HG03196 (cell line): ENCODE measurements at regions not wholly inside any gene's neighbourhood (a gene's known extent, or its start where the extent isn't known, plus 50 kb on each side); places are given as distances from the start of the nearest gene placed in this dataset.
"Not testable (repeated sequence)": the region's sequence is repeated elsewhere in the genome, so short reads cannot be mapped to it uniquely, and the experiment has no call there.

Source experiments
- ATAC-seq: cut with Tn5 transposase; IDR thresholded peaks from one replicate; pipeline ENCODE4 v1.9.1; 2021; ENCODE audit not compliant: unreplicated experiment

GRCh38 chr11:121358760-121359159 lies 66.2 kb downstream of the SC5D start:
- no peak for ATAC-seq

- ATAC-seq, result no peak
Observed at GRCh38 chr11:121359591-121359990, 67.0 kb downstream of the SC5D start.

- not testable (repeated sequence) for ATAC-seq
Observed at GRCh38 chr11:121362955-121363354, 70.4 kb downstream of the SC5D start.

DNA sequence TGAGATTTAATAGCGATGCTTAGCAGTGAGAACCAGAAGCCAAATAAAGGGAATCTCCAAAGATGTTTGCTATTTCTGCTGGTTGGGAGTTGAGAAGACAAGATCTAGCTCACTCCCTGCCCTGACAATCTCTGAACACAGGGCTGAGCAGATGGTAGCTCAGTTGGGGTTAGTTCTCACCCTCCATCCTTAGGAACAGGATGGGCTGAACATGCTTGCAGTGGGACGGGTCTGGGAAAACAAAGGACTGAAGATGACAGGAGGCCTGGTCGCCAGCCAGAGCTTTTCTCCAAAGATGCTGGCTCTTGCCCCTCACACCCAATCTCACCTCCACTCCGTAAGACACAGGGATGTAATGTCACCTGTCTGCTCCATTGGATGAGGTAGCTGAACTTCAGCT lies 72.7 kb downstream of the SC5D start:
- no peak for ATAC-seq

DNA sequence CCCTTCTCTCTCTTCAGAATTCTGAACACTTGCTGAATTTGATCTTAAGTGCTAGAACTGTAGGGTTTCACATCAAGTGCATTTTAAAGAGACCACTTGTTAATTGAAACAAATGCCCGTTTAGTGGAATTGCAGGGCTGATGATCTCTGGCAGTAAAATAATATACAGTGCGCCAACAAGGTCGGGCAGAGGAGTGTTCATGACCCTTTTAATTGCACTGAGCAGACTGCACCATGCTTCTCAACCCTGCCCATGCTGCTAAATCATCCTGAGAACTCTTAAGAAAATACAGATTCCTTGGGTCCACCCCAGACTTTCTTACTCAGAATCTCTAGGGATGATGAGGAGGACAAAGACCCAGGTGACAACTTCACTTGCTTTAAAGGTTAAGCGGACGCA lies 73.5 kb downstream of the SC5D start:
- no peak for ATAC-seq

- ATAC-seq, result peak; percentile 90
Observed at GRCh38 chr11:121367001-121367843, 74.7 kb downstream of the SC5D start.

DNA sequence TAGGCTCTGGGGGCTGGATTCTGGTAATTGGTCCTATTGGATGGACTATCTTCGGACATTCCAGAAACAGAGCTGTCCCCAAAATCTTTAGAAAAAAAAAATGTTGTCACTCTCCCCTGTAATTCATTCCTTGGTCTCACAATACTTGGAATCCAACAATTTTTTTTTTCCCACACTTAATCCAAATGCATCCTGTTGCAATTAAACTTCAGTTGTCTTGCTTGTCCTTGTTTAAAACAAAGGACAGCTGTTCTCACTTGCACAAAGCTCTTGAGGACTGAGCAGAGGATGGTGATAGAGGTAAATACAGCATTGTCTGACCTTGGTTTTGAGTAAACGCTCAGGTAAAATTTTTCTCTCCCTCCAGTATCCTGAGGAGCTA lies 75.3 kb downstream of the SC5D start:
- ATAC-seq, result no peak

DNA sequence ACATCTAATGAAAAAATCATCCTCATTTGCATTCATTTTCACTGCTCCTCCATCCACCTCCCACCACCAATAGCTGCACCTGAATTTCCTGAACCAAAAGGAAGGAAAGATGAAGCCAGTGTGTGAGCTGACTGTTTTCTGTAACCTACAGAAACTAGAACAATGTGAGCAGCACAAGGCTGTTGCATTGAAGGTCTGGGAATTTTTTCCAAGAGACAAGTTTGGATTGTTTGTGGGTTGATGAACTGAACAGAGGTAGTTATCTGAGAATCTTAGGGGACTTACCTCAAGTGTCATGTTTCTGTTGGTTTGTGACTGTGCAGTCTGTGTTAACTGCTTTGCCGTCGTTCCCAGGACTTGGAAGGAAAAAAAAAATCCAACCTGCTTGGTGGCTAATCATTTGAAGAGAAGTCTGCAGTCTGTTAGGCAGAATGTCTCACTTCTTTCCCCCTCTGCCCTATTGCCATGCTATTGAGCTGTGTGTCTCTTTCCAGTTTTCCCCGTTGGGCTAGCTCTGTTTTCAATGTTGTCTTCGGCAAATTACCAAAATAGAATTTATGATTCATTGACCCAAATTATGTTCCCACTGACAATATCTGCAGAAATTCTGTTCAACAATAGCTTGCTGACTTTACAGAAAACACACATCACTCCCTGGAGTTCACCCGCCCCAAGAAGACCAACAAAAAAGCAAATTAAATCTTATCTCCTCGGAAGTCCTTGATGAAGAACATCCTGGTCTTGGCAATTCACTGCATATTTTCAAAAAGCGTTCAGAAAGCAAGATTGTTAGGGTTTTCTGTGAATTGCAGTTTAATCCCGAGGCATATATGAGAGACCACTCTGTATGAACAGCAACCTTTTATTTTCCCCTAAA lies 76.0 kb downstream of the SC5D start:
- ATAC-seq, result no peak

GRCh38 chr11:121369366-121369765 lies 76.8 kb downstream of the SC5D start:
- ATAC-seq, result no peak

DNA sequence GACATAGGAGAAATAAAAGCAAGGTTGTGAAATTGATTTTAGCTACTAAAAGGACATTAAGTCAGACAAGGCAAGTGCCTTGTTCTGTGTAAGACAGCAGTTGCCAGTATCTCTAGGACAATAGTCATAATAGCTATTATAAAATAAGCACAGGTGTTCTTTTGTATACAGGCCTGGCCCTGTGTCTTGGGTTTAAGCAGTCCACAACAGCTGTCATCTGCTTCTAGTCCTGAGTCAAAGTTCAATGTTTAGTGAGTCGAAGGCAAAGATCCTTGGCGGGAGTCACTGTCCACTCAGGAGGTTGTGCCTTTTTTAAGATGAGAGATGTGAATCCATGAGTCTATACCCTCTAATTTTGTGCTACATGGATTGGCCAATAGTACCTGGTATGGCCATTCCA lies 79.5 kb downstream of the SC5D start:
- ATAC-seq, result no peak

GRCh38 chr11:121372671-121373429 lies 79.3 kb upstream of the SORL1 start:
- ATAC-seq, result peak; percentile 75

GRCh38 chr11:121374286-121374985 lies 77.7 kb upstream of the SORL1 start:
- no peak for ATAC-seq

GRCh38 chr11:121376130-121376529 lies 76.0 kb upstream of the SORL1 start:
- ATAC-seq, result no peak

GRCh38 chr11:121379145-121379810 lies 72.8 kb upstream of the SORL1 start:
- not testable (repeated sequence) for ATAC-seq

- ATAC-seq, result no peak
Observed at GRCh38 chr11:121383716-121384115, 68.4 kb upstream of the SORL1 start.

GRCh38 chr11:121385688-121386087 lies 66.4 kb upstream of the SORL1 start:
- no peak for ATAC-seq
